Fibroblast of the conjunctiva (primary cell): ENCODE measurements at regions not wholly inside any gene's neighbourhood (a gene's known extent, or its start where the extent isn't known, plus 50 kb on each side); places are given as distances from the start of the nearest gene placed in this dataset.
"Not testable (repeated sequence)": the region's sequence is repeated elsewhere in the genome, so short reads cannot be mapped to it uniquely, and the experiment has no call there.

Experiments
- DNase-seq: peaks from one replicate; pipeline ENCODE4 v3.0.0-alpha.2; 2010; ENCODE audit warnings: low read depth

- no peak for DNase-seq
Measured at GRCh38 chr14:57150449-57150848, 118.3 kb downstream of the EXOC5 start.

GRCh38 chr14:57139173-57139572, 129.5 kb downstream of the EXOC5 start:
- DNase-seq = no peak

- no peak for DNase-seq
Measured at GRCh38 chr14:57136669-57137328, 131.9 kb downstream of the EXOC5 start.

GRCh38 chr14:57127809-57128208, 140.9 kb downstream of the EXOC5 start:
- DNase-seq = not testable (repeated sequence)

GRCh38 chr14:57122129-57122528, 146.6 kb downstream of the EXOC5 start:
- DNase-seq = no peak

GRCh38 chr14:57112072-57112807, 156.5 kb downstream of the EXOC5 start:
- not testable (repeated sequence) for DNase-seq

- DNase-seq = not testable (repeated sequence)
Measured at GRCh38 chr14:57110411-57110810, 158.3 kb downstream of the EXOC5 start.

GRCh38 chr14:57091030-57091608, 177.6 kb downstream of the EXOC5 start:
- DNase-seq = no peak

GRCh38 chr14:57089901-57090300, 178.8 kb downstream of the EXOC5 start:
- DNase-seq = no peak

GRCh38 chr14:57087841-57088240, 180.9 kb downstream of the EXOC5 start:
- DNase-seq = no peak

- no peak for DNase-seq
Measured at GRCh38 chr14:57086271-57087162, 182.2 kb downstream of the EXOC5 start.

GRCh38 chr14:57085801-57086200, 182.9 kb downstream of the EXOC5 start:
- no peak for DNase-seq

- DNase-seq = no peak
Measured at GRCh38 chr14:57085043-57085442, 183.7 kb downstream of the EXOC5 start.

GRCh38 chr14:57080691-57081090, 188.0 kb downstream of the EXOC5 start:
- DNase-seq = no peak

- no peak for DNase-seq
Measured at GRCh38 chr14:57078054-57078453, 190.7 kb downstream of the EXOC5 start.

GRCh38 chr14:57073986-57074385, 194.7 kb downstream of the EXOC5 start:
- no peak for DNase-seq

- no peak for DNase-seq
Measured at GRCh38 chr14:57071639-57072038, 197.1 kb downstream of the EXOC5 start.

- DNase-seq = no peak
Measured at GRCh38 chr14:57069702-57070101, 199.0 kb downstream of the EXOC5 start.

GRCh38 chr14:57068511-57068910, 200.2 kb downstream of the EXOC5 start:
- DNase-seq = no peak

- peak; percentile 3 for DNase-seq
Measured at GRCh38 chr14:57066887-57067513, 201.7 kb downstream of the EXOC5 start.

- DNase-seq = no peak
Measured at GRCh38 chr14:57066463-57066862, 202.2 kb downstream of the EXOC5 start.
